ENCODE measurements at regions not wholly inside any gene's neighbourhood (a gene's known extent, or its start where the extent isn't known, plus 50 kb on each side); places are given as distances from the start of the nearest gene placed in this dataset.

- no peak for ATAC-seq (ENCODE audit: insufficient read depth, low FRiP score)
- Histone ChIP-seq H3K27ac (ENCODE audit: low read depth in 1 of 2, low read length in 1 of 2) (no peak overlapping the region), H3K36me3 (ENCODE audit: control insufficient read depth in 4 of 4, insufficient read depth in 4 of 4, low read length in 4 of 4) (no peaks in the 10 kb centered on the region), H3K27me3 (ENCODE audit: control insufficient read depth in 3 of 3, insufficient read depth in 3 of 3, low read length in 2 of 3) (no peaks in the 10 kb centered on the region), H3K9me3 (ENCODE audit: control insufficient read depth in 4 of 4, insufficient read depth in 3 of 4, low read length in 3 of 4) (no peaks in the 10 kb centered on the region), H3K9ac (ENCODE audit: insufficient read depth in 1 of 2, low read length in 2 of 2) (no peak overlapping the region), H3K4me3 (no peak overlapping the region), H3K4me1 (ENCODE audit: control insufficient read depth in 5 of 5, insufficient read depth in 5 of 5, low read length in 5 of 5) (peaks cover 0 to 10% (median 0%) of the 10 kb centered on the region in 5 donors)
- DNase-seq = peak in 1 of 3 donors; percentile 55
- TF ChIP-seq, protein P1, sequence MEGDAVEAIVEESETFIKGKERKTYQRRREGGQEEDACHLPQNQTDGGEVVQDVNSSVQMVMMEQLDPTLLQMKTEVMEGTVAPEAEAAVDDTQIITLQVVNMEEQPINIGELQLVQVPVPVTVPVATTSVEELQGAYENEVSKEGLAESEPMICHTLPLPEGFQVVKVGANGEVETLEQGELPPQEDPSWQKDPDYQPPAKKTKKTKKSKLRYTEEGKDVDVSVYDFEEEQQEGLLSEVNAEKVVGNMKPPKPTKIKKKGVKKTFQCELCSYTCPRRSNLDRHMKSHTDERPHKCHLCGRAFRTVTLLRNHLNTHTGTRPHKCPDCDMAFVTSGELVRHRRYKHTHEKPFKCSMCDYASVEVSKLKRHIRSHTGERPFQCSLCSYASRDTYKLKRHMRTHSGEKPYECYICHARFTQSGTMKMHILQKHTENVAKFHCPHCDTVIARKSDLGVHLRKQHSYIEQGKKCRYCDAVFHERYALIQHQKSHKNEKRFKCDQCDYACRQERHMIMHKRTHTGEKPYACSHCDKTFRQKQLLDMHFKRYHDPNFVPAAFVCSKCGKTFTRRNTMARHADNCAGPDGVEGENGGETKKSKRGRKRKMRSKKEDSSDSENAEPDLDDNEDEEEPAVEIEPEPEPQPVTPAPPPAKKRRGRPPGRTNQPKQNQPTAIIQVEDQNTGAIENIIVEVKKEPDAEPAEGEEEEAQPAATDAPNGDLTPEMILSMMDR (IDR thresholded peaks at IDR 0.05; ENCODE audit: control extremely low read depth, extremely low read depth) = no peak
Measured at GRCh38 chr11:23221366-23221765, 361.1 kb upstream of the CCDC179 start.

GRCh38 chr11:23226331-23227077 is 366.2 kb upstream of the CCDC179 start:
- DNase-seq (peak in 2 of 3 donors; percentile 83 to 89), ATAC-seq (ENCODE audit: insufficient read depth, low FRiP score) (no peak)
- WGBS, 2 donors = 70 to 81% methylated on average over 5 of the region's 5 CpGs
- Histone ChIP-seq H3K9ac (ENCODE audit: insufficient read depth in 1 of 2, low read length in 2 of 2) (no peak overlapping the region), H3K4me3 (no peak overlapping the region), H3K9me3 (ENCODE audit: control insufficient read depth in 4 of 4, insufficient read depth in 3 of 4, low read length in 3 of 4) (no peaks in the 10 kb centered on the region), H3K4me1 (ENCODE audit: control insufficient read depth in 5 of 5, insufficient read depth in 5 of 5, low read length in 5 of 5) (peaks cover 0 to 16% (median 0%) of the 10 kb centered on the region in 5 donors), H3K27ac (ENCODE audit: low read depth in 1 of 2, low read length in 1 of 2) (no peak overlapping the region), H3K36me3 (ENCODE audit: control insufficient read depth in 4 of 4, insufficient read depth in 4 of 4, low read length in 4 of 4) (no peaks in the 10 kb centered on the region), H3K27me3 (ENCODE audit: control insufficient read depth in 3 of 3, insufficient read depth in 3 of 3, low read length in 2 of 3) (no peaks in the 10 kb centered on the region)
- TF ChIP-seq, protein P1 (IDR thresholded peaks at IDR 0.05; ENCODE audit: control extremely low read depth, extremely low read depth) = no peak

DNA sequence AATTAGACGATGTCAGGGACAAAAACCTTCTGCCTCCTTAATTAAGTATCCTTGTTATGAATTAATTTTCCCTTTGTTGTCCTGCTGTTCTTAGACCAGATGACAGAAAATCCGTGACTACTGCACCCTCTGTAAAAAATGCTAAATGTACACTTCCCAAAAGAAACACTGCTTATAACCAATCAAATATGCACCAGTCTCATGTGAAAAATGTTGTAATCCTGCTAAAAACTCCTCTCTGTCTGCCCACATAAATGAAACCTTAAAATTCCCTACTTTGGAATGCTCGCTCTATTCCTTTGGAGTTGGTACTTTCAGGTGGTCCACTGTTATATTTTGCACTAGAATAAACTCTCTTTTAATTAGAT is 366.8 kb upstream of the CCDC179 start:
- Histone ChIP-seq H3K4me1 (ENCODE audit: control insufficient read depth in 5 of 5, insufficient read depth in 5 of 5, low read length in 5 of 5) (peaks cover 0 to 12% (median 0%) of the 10 kb centered on the region in 5 donors), H3K4me3 (no peak overlapping the region), H3K36me3 (ENCODE audit: control insufficient read depth in 4 of 4, insufficient read depth in 4 of 4, low read length in 4 of 4) (no peaks in the 10 kb centered on the region), H3K27ac (ENCODE audit: low read depth in 1 of 2, low read length in 1 of 2) (no peak overlapping the region), H3K27me3 (ENCODE audit: control insufficient read depth in 3 of 3, insufficient read depth in 3 of 3, low read length in 2 of 3) (no peaks in the 10 kb centered on the region), H3K9ac (ENCODE audit: insufficient read depth in 1 of 2, low read length in 2 of 2) (no peak overlapping the region), H3K9me3 (ENCODE audit: control insufficient read depth in 4 of 4, insufficient read depth in 3 of 4, low read length in 3 of 4) (no peaks in the 10 kb centered on the region)
- 29 to 32% methylated on average over 3 of the region's 3 CpGs for WGBS, 2 donors
- DNase-seq (no peak), ATAC-seq (ENCODE audit: insufficient read depth, low FRiP score) (no peak)
- TF ChIP-seq, protein P1 (IDR thresholded peaks at IDR 0.05; ENCODE audit: control extremely low read depth, extremely low read depth) = no peak

DNA sequence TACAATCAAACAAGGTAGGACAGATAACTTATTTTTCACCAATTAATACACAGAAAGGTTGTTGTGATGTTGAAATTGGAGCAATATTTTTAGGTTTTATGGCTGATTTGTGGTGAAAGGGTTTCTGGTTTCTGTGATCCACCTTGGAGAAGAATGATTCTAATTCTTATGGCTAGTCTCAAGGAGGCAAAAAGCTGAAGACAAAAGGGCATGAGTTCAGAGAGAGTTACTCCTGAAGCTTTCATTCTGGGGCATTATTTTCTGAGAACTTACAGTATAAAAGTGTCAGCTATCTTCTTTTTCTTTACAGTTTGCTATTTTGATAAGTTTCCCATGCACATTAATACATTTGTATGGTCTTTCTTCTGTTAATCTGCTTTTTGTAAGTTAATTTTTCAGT is 372.4 kb upstream of the CCDC179 start:
- ATAC-seq (ENCODE audit: insufficient read depth, low FRiP score) (no peak), DNase-seq (no peak)
- H3K9me3 ChIP-seq (ENCODE audit: control insufficient read depth in 4 of 4, insufficient read depth in 3 of 4, low read length in 3 of 4) = no peaks in the 10 kb centered on the region
- no peak overlapping the region for H3K9ac ChIP-seq (ENCODE audit: insufficient read depth in 1 of 2, low read length in 2 of 2)
- no peak overlapping the region for H3K27ac ChIP-seq (ENCODE audit: low read depth in 1 of 2, low read length in 1 of 2)
- TF ChIP-seq, protein P1 (IDR thresholded peaks at IDR 0.05; ENCODE audit: control extremely low read depth, extremely low read depth) = no peak
- no peaks in the 10 kb centered on the region for H3K27me3 ChIP-seq (ENCODE audit: control insufficient read depth in 3 of 3, insufficient read depth in 3 of 3, low read length in 2 of 3)
- H3K4me1 ChIP-seq (ENCODE audit: control insufficient read depth in 5 of 5, insufficient read depth in 5 of 5, low read length in 5 of 5) = peaks cover 0 to 14% (median 0%) of the 10 kb centered on the region in 5 donors
- no peaks in the 10 kb centered on the region for H3K36me3 ChIP-seq (ENCODE audit: control insufficient read depth in 4 of 4, insufficient read depth in 4 of 4, low read length in 4 of 4)
- H3K4me3 ChIP-seq = no peak overlapping the region

All from lung (tissue), 11 donors.